ENCODE measurements at regions not wholly inside any gene's neighbourhood (a gene's known extent, or its start where the extent isn't known, plus 50 kb on each side); places are given as distances from the start of the nearest gene placed in this dataset.
"Not testable (repeated sequence)": the region's sequence is repeated elsewhere in the genome, so short reads cannot be mapped to it uniquely, and the experiment has no call there.

DNA sequence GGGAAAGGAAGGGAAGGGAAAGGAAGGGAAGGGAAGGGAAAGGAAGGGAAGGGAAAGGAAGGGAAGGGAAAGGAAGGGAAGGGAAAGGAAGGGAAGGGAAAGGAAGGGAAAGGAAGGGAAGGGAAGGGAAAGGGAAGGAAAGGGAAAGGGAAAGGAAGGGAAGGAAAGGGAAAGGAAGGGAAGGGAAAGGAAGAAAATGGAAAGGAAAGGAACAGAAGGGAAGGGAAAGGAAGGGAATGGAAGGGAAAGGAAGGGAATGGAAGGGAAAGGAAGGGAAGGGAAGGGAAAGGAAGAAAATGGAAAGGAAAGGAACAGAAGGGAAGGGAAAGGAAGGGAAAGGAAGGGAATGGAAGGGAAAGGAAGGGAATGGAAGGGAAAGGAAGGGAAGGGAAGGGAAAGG lies 526.0 kb downstream of the RMST start:
- not testable (repeated sequence) for DNase-seq

DNA sequence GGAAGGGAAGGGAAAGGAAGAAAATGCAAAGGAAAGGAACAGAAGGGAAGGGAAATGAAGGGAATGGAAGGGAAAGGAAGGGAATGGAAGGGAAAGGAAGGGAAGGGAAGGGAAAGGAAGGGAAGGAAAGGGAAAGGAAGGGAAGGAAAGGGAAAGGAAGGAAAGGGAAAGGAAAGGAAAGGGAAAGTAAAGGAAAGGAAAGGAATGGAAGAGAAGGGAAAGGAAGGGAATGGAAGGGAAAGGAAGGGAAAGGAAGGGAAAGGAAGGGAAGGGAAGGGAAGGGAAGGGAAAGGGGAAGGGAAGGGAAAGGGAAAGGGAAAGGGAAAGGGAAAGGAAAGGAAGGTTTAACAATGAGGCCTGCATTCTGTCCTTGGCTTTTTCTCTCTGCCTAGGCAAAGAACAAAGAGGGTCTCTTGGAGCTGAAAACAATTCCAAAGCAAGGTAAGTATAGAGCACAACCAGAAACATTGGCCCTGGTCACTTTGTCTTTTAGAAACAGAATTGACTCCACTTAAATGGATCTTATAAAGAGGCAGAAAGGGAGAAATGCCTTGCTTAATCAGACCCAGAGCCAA lies 525.9 kb upstream of the TMPO start:
- DNase-seq: no peak

DNA sequence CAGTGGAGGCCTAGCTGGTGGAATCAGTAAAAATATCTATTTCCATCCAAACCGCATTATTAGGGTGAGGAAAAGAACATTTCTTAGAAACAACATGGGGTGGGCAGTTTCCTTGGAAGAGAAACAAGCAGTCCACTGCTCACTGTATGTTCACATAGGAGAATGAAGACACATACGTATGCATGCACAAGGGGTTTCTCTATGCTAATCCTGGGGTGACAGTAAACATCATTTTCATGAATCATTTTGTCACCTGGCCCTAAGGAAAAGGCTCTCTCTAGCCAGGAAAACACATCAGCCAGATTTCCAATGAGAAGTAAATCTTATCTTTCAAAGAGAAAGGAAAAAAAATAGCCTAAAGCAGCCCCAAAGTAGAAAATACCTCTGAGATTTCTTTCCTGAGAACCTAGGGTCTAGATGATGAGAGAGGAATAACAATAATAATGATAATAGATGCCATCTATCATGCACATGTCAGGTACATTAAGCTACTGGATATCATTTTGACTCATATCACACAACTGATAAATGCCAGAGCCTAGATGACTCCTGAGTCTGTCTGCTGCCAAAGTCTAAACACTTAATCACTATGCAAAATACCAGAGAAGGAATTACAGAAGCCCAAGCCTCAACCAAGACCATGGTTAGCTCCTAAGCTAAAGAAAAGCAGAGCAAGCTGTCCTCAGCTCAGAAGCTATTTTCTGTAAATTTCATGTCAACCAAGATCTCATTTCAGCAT lies 520.5 kb upstream of the TMPO start:
- no peak for DNase-seq

DNA sequence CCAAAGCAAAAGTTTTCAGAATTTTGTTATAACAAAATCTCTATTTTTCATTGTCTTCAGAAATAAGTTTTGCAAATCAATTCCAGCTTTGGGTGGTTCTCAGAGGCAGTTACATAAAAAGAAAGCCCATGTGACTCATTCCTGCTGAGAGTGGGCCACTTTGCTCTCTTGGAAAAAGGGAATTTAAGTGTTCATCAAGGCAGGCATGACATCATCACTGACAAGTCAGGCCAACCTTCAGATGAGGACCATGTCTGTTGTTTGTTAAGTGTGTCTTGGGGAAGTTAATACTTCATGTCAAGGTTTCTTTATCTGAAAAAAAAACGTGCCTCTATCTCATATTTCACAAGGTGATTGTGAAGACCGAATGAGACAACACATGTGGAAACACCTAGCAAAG lies 519.8 kb upstream of the TMPO start:
- no peak for DNase-seq

DNA sequence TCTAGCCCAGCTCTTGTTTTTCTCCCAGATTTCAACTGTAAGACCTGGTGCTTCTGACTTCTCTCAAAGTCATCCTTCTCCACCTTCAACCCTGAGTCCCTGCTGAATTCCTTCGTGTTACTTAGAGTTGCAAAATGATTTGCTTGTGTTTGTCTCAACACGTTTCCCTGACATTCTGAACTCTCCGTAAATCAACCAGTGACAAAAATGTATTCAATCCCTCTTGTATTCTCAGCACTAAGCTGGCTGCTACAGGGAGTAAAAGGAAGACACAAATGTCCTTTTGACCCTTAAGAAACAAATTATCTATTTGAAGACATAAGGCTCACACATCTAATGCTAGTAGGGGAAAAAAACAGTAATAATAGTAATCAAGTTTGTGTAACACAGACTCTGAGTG lies 514.0 kb upstream of the TMPO start:
- DNase-seq: no peak

DNA sequence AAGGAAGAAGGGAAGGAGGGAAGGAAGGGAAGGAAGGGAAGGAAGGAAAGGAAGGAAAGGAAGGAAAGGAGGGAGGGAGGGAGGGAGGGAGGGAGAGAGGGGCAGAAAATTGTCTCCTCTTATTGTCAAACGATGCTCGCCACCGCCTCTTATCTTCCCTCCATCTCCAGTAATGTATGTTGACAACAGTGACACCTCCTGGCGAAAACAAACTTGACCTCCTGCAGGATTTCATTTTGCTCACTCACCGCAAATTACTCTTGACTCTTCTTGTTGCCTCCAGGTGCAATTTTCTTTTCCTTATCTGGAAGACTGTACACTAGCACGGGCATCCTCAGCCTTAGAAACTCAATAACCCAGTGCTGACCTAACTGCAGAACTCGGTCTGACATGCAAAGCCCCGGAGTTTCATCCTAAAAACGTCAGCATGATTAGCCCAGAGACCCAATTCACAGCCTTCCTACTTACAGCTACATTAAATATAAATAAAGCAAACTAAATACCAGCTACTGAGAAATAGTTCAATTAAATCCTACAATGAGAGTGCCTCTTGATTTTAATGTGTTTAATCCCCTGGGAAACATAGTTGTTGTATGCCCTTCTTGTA lies 512.4 kb upstream of the TMPO start:
- DNase-seq: no peak

DNA sequence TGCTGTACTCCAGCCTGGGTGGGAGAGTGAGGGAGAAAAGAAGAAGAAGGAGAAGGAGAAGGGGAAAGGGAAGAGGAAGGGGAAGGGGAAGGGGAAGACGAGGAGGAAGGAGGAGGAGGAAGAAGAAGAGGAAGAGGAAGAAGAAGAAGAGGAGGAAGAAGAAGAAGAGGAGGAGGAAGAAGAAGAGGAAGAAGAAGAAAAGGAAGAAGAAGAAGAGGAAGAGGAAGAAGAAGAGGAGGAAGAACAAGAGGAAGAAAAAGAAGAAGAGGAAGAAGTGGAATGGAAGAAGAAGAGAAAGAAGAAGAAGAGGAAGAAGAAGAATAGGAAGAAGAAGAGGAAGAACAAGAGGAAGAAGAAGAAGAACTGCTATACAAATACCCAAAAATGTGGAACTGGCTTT lies 507.4 kb upstream of the TMPO start:
- DNase-seq: no peak

DNA sequence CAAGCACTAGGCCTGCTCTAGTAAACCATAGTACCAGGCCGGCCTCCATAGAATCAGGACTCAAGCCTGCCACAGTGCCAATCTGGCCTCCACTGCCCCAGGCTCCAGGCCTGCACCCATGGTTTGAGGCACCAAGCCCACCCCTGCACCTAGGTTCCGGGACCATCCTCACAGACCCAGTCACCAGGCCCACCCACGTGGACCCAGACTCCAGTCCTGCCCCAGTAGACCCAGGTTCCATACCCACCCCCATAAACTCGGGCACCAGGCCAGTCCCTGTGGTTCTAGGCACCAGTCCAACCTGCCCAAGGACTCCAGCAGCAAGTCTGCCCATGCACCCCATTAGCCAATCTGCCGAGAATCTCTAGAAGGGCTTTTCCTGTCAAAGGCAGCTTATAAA lies 501.8 kb upstream of the TMPO start:
- DNase-seq: no peak

DNA sequence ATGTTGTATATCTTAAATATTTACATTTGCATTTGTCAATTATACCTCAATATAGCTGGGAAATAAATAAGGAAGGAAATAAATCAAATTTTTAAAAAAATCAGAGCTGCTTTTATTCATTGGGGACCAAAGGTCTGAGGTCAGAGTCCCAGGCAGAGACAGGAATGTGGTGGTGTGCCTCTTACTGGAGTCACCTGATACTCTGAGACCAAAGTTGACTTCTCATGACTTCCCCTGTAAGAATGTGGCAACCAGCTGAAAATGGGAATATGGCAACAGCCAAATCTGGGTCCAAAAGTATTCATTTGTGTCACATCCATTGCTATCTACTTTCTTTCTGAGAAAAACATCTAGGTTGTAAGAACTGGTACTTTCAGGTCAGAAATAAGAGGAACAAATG lies 496.6 kb upstream of the TMPO start:
- no peak for DNase-seq

DNA sequence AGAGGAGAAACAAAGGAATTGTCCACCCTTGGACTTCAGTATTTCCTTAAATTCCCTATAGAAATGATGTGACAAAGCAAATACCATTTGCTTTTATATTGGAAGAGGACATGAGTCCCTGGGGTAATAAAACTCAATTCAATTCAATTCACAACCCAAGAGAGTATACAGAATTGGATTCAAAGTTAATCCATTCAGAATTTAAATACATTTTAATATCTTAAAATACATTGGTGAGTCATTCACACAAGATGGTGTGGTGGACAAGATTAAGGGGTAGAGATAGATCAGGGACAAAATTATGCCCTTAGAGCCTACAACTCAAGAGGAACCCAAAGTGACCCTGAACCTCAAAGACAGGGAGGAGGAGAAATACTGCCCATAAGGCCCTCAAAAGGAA lies 495.0 kb upstream of the TMPO start:
- DNase-seq: no peak

DNA sequence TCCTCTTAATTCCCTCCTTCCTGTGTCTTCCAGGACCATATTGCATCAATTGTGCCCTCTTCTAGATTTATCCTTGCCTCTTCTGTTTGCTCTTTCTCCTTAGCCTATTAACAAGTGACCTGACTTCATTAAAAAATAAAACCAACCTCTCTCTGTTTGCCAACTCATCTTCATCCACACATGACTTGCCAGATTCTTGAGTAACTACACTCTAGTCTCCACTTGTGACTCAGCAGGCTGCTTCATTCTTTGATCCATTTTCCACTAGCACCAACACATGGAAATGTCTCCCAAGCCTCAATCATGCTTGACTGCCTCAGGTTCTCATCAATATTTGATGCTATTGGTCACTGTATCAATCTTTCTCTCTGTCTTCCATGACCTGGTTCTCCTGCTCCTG lies 492.4 kb upstream of the TMPO start:
- DNase-seq: no peak

DNA sequence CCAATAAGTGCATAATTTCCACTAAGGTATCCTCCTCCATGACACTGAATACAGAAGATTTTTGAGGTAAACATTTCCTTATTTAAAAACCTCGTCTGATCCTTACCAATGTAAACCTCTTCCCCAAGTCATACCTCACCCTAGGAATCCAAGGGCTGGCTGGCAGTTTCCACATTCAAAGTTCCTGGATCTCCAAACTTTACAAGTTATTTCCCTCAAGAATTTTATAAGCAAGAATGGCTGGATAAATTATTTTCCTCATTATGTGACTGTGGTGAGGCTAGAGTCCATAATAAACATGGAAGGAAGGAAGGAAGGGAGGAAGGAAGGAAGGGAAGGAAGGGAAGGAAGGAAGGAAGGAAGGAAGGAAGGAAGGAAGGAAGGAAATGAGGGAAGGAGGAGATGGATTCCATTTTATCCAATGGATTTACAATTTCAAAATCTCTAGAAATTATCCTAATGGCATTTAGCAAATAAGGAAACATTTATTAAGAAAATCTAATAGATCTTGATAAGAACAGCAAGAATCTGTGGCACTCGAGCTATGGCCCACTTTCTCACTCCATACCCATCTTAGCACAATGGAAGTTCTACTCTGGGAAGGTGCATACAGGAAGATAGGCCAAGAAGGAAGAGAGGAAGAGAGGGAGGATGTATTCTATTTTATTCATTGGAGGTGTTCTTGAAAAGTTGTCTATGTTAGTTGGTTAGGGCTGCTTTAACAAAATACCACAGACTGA lies 477.8 kb upstream of the TMPO start:
- no peak for DNase-seq

DNA sequence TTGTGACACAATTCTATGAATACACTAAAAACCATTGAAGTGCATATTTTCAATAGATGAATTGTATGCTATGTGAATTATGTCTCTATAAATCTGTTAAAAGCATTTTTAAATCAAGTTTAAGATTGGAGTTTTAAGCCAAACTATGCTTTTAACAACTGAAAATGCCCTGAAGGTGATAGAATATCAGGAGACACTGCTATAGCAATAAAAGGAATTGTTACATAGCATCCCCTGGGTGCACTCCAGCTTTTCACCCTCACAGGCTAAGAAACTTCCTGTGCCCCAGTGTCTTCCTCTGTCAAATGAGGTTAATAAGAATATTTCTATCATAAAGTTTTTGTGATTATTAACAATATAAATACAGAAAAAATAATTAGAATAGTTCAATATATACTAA lies 472.7 kb upstream of the TMPO start:
- DNase-seq: no peak

DNA sequence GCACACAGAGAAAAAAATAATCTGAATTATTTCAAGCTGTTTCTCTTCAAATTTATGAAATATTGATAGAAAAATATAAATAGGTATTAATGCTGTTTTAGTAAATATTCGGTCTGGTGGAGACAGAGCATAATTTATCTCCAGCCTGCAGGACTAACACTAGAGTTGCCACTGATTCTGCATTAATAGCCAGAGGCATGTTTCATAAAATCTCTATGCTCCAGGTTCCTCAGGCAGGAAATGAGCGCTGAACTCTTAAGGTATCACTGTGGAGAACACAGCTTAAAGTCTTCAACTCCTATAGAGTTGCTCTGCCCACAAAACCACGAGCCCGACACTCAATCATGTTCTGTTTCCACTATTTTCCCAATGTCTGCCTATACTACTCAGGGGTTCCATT lies 470.0 kb upstream of the TMPO start:
- DNase-seq: no peak

DNA sequence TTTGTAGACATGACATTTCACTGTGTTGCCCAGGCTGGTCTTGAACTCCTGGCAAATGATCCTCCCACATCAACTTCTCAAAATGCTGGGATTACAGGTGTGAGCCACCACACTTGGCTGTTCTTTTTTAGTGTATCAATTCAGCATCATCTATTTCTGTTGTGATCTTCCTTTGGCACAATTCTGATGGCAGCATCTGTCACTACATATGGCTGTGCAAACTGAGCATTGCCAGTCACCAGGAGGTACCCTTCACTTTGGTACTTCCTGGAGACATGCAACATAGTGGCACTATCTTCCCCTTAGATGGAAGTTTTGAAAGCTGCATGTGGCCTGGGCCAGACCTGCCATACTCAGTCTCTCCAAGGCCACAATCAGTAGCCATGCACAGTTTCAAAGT lies 467.1 kb upstream of the TMPO start:
- DNase-seq: no peak

DNA sequence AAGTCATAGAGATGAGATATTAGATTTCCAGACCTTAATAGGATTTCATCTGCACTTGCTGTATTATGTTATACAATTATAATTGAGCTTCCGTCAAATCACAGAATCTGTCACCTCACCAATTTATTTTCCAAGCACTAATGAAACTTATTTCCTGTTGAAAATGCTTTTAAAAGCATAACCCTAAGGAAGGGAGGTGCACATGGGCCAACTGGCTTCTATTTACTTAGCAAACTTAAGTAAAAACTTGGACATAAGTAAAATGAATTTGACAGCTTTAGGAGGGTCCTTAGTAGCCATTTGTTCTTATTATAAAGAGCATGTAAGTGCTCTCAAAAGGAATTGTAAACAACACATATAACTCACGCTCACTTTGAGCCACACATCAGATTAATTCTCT lies 462.2 kb upstream of the TMPO start:
- no peak for DNase-seq

DNA sequence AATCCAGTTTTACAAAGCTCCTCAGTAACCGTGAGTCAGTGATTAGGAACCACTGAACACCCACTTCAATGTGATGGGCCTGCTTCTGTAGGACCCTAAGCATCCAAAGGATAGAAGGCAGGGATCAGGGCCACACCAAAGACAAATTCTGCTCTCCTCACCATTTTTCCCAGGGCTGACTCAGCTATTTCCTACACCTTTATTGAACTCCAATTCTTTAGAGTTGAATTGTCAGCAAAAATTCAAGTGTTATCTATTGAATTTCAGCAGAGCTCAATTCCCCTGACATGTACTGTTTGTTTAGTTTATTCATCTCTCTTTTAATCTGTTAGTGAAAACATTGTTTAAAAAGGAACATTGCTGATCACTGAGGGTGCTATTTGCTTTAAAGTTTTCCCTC lies 457.7 kb upstream of the TMPO start:
- no peak for DNase-seq

DNA sequence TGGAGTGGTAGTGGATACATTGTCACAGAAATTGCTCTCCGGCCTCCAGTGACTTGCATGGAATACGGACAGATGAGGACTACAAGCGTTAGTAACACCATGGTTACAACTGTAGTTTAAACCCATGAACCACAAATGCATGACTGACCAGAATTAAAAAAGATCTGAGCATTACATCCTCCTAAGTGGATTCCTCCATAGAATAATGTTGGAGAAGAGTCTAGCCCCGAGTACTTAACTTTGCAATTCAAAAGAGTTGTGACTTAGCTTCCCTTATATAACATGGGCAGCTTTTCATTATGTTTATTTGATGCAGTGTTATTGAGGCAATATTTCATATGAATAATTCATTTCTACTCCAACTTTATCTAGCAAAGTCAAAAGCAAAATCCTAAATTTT lies 457.2 kb upstream of the TMPO start:
- DNase-seq: no peak

DNA sequence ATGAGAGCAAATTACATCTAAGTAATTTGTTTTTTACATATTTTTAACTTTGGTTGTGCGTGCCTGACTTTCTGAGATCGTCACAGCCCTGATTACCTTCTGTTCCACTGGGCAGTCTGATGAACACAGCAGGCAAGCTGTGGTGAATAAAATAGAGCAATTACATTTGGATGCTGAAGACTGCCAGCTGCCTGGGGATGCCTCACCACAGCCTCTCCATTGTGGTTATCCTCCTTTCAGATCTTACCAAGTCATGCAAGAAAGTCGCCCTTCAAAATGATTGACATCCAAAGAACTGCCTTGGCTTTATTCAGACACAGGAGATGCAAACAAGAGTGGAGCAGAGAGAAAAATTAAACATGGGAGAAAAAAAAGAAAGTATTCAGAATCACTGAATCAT lies 456.6 kb upstream of the TMPO start:
- no peak for DNase-seq

DNA sequence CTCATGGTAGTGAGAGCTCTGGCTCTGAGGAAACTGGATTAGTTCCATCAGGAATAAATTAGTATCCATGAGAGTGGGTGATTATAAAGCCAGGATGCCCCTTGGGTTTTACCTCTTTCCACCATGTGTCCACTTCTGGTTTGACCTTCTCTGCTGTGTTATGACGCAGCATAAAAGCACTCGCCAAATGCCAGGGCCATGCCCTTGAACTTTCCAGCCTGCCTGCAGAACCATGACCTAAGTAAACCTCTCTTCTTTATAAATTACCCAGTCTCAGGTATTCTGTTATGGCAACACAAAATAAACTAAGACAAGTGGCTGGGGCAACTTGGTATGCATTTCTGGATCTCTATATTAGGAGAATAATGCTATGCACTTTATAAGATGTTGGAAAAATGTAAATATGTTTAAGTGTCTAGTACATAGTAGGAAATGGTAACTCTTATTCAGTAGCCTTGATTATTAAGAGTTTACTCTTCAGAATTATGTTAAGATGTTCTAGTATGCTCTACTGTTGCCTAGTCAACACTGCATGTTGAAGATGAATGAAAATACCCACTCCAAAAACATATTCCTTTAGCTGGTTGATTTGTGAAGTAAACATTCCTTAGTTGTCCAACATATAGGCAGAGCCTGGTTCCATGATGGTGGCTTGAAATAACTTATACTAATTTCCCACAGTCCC lies 455.6 kb upstream of the TMPO start:
- DNase-seq: no peak

DNA sequence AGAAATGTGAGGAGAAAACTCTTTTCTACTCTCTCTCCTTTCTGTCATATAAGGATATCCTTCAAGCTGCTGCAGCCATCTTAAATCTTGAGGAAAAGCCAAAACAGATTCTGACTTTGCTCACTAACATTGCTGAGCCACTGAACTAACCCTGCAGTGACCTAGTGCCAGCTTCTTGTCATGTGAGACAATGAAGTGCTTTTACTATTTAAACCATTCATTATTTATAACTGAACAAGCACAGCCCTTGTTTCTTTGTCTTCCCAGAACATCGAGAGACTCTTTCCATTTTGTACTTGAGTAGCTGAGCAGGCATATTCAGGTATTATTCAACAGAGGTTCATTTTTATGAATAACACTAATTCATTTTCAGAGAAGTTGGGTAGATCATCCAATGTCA lies 455.0 kb upstream of the TMPO start:
- no peak for DNase-seq

DNA sequence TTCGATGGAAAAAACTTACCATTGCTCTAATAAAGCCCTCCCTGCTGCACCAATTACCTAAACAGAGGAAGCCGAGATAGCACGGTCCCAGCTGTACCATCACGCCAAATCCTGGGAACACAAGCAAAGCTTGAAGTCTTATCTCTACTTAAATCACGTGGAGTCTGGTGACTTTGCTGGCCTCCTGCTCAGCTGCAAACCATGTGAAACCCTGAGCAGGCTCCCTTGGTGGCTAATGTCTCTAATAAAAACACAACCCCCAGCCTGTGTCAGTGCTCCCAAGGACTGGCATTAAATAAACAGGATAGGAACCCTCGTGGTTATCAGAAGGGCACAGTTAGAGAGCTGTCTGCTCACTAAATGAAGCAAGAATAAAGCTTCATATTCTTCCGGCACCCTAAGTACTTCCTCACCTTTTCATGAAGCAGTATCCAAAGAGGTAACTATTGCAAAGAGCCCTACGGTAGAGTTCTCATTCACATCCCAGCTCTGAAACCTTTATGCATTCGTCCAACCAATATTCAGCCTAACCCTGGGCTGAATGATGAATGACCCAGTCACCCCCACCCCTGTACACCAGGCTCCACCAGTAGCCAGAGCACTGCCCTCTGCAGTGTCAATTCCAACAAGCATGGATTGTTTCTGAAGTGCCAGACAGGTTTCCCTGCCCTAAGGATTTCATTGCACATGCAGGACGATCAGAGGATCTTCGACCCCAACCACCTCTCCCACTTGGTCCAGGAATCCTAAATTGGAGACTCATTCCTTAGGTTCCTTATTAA lies 452.7 kb upstream of the TMPO start:
- DNase-seq: no peak

DNA sequence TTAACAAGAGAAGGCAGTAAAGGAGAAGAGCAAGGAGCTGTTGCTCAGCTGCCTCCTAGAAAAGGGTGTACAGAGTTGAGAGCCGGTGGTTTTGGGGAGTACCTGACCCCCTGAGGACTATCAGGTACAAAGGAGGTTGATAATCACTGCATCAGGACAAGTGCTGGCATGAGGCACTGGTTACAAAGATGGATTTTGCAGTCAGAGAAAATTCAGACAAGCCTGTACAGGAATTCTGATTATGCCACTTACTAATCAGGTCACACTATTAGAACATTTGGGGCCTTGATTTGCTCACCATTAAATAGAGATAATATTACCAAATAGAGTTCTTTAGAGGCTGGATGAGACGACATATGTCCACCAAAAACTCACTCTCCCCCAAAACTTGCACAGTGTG lies 450.9 kb upstream of the TMPO start:
- DNase-seq: no peak

Measured in effector CD4-positive, alpha-beta T cell (primary cell).